ENCODE measurements at regions not wholly inside any gene's neighbourhood (a gene's known extent, or its start where the extent isn't known, plus 50 kb on each side); places are given as distances from the start of the nearest gene placed in this dataset.

- Mint-ChIP-seq H3K4me3 (no peak overlapping the region), H3K27me3 (no peaks in the 10 kb centered on the region)
- no peak for TF ChIP-seq CTCF (conservative IDR thresholded peaks at IDR 0.05)
Observed at GRCh38 chr5:115394531-115394930, 98.1 kb upstream of the CCDC112 start.

DNA sequence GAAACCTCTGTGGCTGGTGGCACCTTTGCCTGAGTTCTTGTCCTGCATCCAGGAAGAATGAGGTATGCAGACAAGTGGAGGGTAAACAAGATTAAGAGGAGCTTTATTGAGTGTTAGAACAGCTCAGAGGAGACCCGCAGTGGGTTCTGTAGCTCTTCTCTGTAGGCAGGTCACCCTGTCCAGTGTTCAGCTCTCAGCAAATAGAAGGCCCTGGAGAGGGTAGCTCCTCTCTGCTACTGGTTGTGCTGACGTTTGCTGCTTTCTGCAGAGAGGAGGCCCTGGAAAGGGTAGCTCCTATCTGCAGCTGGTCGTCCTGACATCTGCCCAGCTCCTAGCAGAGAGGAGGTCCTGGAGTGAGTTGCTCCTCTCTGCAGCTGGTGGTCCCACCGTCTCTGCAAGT, 96.8 kb upstream of the CCDC112 start:
- Mint-ChIP-seq H3K4me3 (no peak overlapping the region), H3K9me3 (peaks cover 6% of the 10 kb centered on the region), H3K27ac (no peak overlapping the region), H3K36me3 (no peaks in the 10 kb centered on the region), H3K27me3 (no peaks in the 10 kb centered on the region), H3K4me1 (ENCODE audit: unreplicated experiment) (peaks cover 10% of the 10 kb centered on the region)
- TF ChIP-seq CTCF (conservative IDR thresholded peaks at IDR 0.05), result no peak
- no peak for DNase-seq (ENCODE audit: extremely low spot score, unreplicated experiment)

More at GRCh38 chr5:115394531-115394930, 98.1 kb upstream of the CCDC112 start:
- peaks cover 7% of the 10 kb centered on the region for H3K4me1 Mint-ChIP-seq (ENCODE audit: unreplicated experiment)
- no peaks in the 10 kb centered on the region for H3K36me3 Mint-ChIP-seq
- H3K9me3 Mint-ChIP-seq, result peaks cover 6% of the 10 kb centered on the region
- no peak overlapping the region for H3K27ac Mint-ChIP-seq
- no peak for DNase-seq (ENCODE audit: extremely low spot score, unreplicated experiment)

DNA sequence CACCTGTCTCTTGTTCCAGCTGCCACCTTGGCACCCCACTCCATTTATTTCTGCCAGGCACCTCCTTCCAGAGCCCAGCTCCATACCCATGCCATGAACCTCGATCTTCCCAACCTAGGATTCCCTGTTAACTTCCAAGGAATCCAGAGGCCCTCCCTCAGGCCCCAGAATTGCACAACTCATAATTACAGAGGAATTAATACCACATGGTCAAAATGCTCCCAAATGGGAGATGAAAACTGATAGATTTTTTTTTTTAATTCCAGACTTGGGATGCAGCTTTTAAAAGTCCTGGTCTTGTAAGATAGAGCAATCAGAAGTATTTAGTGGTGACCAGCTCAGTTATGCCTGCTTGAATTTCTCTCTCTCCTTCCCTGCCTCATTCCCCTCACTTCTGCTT, 96.2 kb upstream of the CCDC112 start:
- no peak for TF ChIP-seq CTCF (conservative IDR thresholded peaks at IDR 0.05)
- peaks cover 11% of the 10 kb centered on the region for H3K4me1 Mint-ChIP-seq (ENCODE audit: unreplicated experiment)
- H3K4me3 Mint-ChIP-seq, result no peak overlapping the region
- DNase-seq (ENCODE audit: extremely low spot score, unreplicated experiment), result no peak
- H3K27ac Mint-ChIP-seq, result no peak overlapping the region
- no peaks in the 10 kb centered on the region for H3K36me3 Mint-ChIP-seq
- H3K27me3 Mint-ChIP-seq, result no peaks in the 10 kb centered on the region
- peaks cover 6% of the 10 kb centered on the region for H3K9me3 Mint-ChIP-seq

- H3K27ac Mint-ChIP-seq, result no peak overlapping the region
- peaks cover 6% of the 10 kb centered on the region for H3K9me3 Mint-ChIP-seq
- H3K4me1 Mint-ChIP-seq (ENCODE audit: unreplicated experiment), result peaks cover 11% of the 10 kb centered on the region
- H3K36me3 Mint-ChIP-seq, result no peaks in the 10 kb centered on the region
- H3K4me3 Mint-ChIP-seq, result no peak overlapping the region
- H3K27me3 Mint-ChIP-seq, result no peaks in the 10 kb centered on the region
- TF ChIP-seq CTCF (conservative IDR thresholded peaks at IDR 0.05), result no peak
- no peak for DNase-seq (ENCODE audit: extremely low spot score, unreplicated experiment)
Observed at GRCh38 chr5:115391780-115392179, 95.3 kb upstream of the CCDC112 start.

DNA sequence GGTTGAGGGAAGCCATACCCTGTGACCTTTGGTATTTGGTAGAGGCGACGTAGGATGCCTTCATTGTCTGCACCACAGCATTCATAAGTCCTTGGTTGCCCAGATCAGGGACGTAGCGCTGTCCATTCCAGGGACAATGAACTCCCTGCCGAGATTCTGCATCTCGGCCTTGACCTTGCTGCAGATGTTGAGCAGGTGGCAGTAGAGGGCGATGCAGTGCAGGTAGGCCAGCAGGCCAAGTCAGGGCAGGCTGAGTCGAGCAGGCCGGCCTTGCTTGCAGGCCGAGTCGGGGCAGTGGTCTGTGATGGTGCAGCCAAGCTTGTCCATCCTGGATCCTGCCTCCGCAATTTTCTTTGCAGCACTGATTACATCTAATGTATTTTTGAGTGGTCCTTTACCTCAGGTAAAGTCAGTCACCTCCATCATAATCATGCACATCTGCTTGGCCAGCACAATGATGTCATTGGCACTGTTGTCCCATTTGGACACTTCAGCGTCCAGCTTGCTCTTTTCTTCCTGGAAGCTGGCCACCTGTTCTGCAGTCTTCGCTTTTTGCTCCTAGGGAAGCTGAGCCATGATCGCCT, 93.4 kb upstream of the CCDC112 start:
- no peaks in the 10 kb centered on the region for H3K27me3 Mint-ChIP-seq
- no peaks in the 10 kb centered on the region for H3K36me3 Mint-ChIP-seq
- no peak overlapping the region for H3K27ac Mint-ChIP-seq
- no peak for DNase-seq (ENCODE audit: extremely low spot score, unreplicated experiment)
- H3K9me3 Mint-ChIP-seq, result peaks cover 6% of the 10 kb centered on the region
- H3K4me1 Mint-ChIP-seq (ENCODE audit: unreplicated experiment), result peaks cover 11% of the 10 kb centered on the region
- no peak for TF ChIP-seq CTCF (conservative IDR thresholded peaks at IDR 0.05)
- no peak overlapping the region for H3K4me3 Mint-ChIP-seq

Data from type B pancreatic cell (in vitro differentiated cells).